Lung (tissue), 11 donors: ENCODE measurements at regions not wholly inside any gene's neighbourhood (a gene's known extent, or its start where the extent isn't known, plus 50 kb on each side); places are given as distances from the start of the nearest gene placed in this dataset.

Source experiments
- ATAC-seq: fragments of 200-7000 bp; cut with Tn5 transposase; one replicate; pipeline ENCODE4 v1.9.1; 2020; ENCODE audit warnings: moderate number of reproducible peaks; ENCODE audit not compliant: insufficient read depth, low FRiP score
- DNase-seq, 3 donors: peaks; one replicate each; pipeline ENCODE4 v3.0.0-alpha.2; 2013 to 2017
- H3K27ac ChIP-seq, 2 donors: one replicate each; pipeline ENCODE4 v1.5.1; 2013; ENCODE audit warnings: mild to moderate bottlenecking in 2 of 2, moderate library complexity in 2 of 2, control low read depth in 1 of 2, inconsistent platforms in 1 of 2, low read depth in 1 of 2, low read length in 1 of 2
- H3K27me3 ChIP-seq, 3 donors: one replicate each; pipeline ENCODE4 v1.5.1; 2013; ENCODE audit warnings: low read length in 2 of 3; ENCODE audit not compliant: control insufficient read depth in 3 of 3, insufficient read depth in 3 of 3
- H3K36me3 ChIP-seq, 4 donors: one replicate each; pipeline ENCODE4 v1.5.1; 2013; ENCODE audit warnings: low read length in 4 of 4, mild to moderate bottlenecking in 1 of 4, moderate library complexity in 1 of 4; ENCODE audit not compliant: control insufficient read depth in 4 of 4, insufficient read depth in 4 of 4
- H3K4me1 ChIP-seq, 5 donors: one replicate each; pipeline ENCODE4 v1.5.1; 2013; ENCODE audit warnings: low read length in 5 of 5, mild to moderate bottlenecking in 2 of 5, moderate library complexity in 1 of 5; ENCODE audit not compliant: control insufficient read depth in 5 of 5, insufficient read depth in 5 of 5
- H3K4me3 ChIP-seq: one replicate; pipeline ENCODE4 v1.5.1; 2013; ENCODE audit warnings: mild to moderate bottlenecking, control low read depth, moderate library complexity
- H3K9ac ChIP-seq, 2 donors: one replicate each; pipeline ENCODE4 v1.5.1; 2013; ENCODE audit warnings: low read length in 2 of 2, control low read depth in 1 of 2; ENCODE audit not compliant: insufficient read depth in 1 of 2
- H3K9me3 ChIP-seq, 4 donors: one replicate each; pipeline ENCODE4 v1.5.1; 2013; ENCODE audit warnings: low read length in 3 of 4, mild to moderate bottlenecking in 1 of 4, moderate library complexity in 1 of 4; ENCODE audit not compliant: control insufficient read depth in 4 of 4, insufficient read depth in 3 of 4
- CTCF ChIP-seq: IDR thresholded peaks from 2 replicates; pipeline ENCODE4 v1.5.1; 2012; ENCODE audit warnings: mild to moderate bottlenecking; ENCODE audit errors: control extremely low read depth, extremely low read depth
- WGBS, 2 donors: extraction: QIAGEN DNeasy Blood & Tissue Kit; methylation state at CpG; one replicate each; pipeline ENCODE4 v1.1.7; 2013; 5-methylcytosine and 5-hydroxymethylcytosine counted together
- donor health status: control.
- donor health status: control.
- donor health status: Bipolar disorder and iron deficiency.
- donor health status: healthy.
- donor health status: DM: yes; HTN: yes; CAD: no.

DNA sequence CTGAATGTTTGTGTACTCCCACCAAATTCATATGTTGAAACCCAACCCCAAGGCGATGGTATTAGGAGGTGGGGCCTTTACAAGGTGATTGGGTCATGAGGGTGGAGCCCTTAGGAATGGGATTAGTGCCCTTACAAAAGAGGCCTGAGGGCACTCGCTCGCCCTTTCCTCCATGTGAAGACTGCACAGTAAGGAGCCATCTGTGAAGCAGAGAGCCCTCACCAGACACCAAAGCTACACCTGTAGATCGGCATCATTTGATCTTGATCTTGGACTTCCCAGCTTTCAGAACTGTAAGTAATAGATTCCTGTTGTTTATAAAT is 62.9 kb upstream of the FZD7 start:
- H3K9ac ChIP-seq, result no peak overlapping the region
- H3K4me1 ChIP-seq, result peaks cover 0 to 36% (median 2%) of the 10 kb centered on the region in 5 donors
- no peak for TF ChIP-seq CTCF
- H3K4me3 ChIP-seq, result no peak overlapping the region
- H3K27ac ChIP-seq, result no peak overlapping the region
- H3K27me3 ChIP-seq, result no peaks in the 10 kb centered on the region
- no peak for DNase-seq
- ATAC-seq, result no peak
- H3K9me3 ChIP-seq, result peaks cover 0 to 2% (median 0%) of the 10 kb centered on the region in 4 donors
- 94 to 96% methylated on average over 4 of the region's 4 CpGs for WGBS, 2 donors
- no peaks in the 10 kb centered on the region for H3K36me3 ChIP-seq

- peaks cover 0 to 38% (median 2%) of the 10 kb centered on the region in 5 donors for H3K4me1 ChIP-seq
- no peak overlapping the region for H3K9ac ChIP-seq
- peaks cover 0 to 2% (median 0%) of the 10 kb centered on the region in 4 donors for H3K9me3 ChIP-seq
- TF ChIP-seq CTCF, result no peak
- H3K27me3 ChIP-seq, result no peaks in the 10 kb centered on the region
- H3K27ac ChIP-seq, result no peak overlapping the region
- H3K4me3 ChIP-seq, result no peak overlapping the region
- ATAC-seq (no peak), DNase-seq (peak in 1 of 3 donors; percentile 21)
- H3K36me3 ChIP-seq, result no peaks in the 10 kb centered on the region
- WGBS, 2 donors, result 64 to 75% methylated on average over 5 of the region's 5 CpGs
Measured at GRCh38 chr2:201971531-201972228, 62.0 kb upstream of the FZD7 start.

- Histone ChIP-seq H3K4me1 (peaks cover 0 to 44% (median 2%) of the 10 kb centered on the region in 5 donors), H3K9ac (no peak overlapping the region), H3K36me3 (no peaks in the 10 kb centered on the region), H3K27ac (no peak overlapping the region), H3K4me3 (no peak overlapping the region), H3K9me3 (peaks cover 0 to 2% (median 0%) of the 10 kb centered on the region in 4 donors), H3K27me3 (no peaks in the 10 kb centered on the region)
- WGBS, 2 donors, result 90 to 93% methylated on average over 10 of the region's 10 CpGs
- ATAC-seq (no peak), DNase-seq (no peak)
- TF ChIP-seq CTCF, result no peak
Measured at GRCh38 chr2:201972621-201973255, 60.9 kb upstream of the FZD7 start.
